ENCODE measurements at regions not wholly inside any gene's neighbourhood (a gene's known extent, or its start where the extent isn't known, plus 50 kb on each side); places are given as distances from the start of the nearest gene placed in this dataset.

DNA sequence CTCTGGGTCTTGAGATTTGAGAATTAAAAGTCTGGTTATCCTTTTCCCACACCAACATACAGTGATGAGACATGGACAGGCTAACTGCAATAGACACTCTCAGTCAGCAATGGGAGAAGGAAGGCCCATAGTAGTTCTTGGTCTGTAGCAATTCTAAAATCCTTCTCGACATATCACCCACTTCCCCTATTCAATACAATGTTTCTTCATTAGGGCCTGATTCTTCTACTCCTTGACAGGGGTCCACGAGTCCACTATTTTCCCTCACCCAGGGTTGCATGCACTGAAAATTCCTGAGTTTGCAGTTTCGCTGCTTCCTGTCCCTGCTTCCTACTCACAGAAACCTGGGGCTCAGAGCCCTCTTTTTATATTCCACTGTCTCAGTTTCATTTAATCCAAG is 402.8 kb downstream of the MAT2B start:
- Histone ChIP-seq H3K79me2 (ENCODE audit: control insufficient read depth, insufficient read depth, low read length) (no peaks in the 10 kb centered on the region), H2AFZ (ENCODE audit: insufficient read depth, low read depth, low read length, poor library complexity, severe bottlenecking) (peak overlapping the region; percentile 53), H3K27ac (ENCODE audit: low read length in 2 of 2) (peak overlapping the region; percentile 57 to 79), H3K4me1 (ENCODE audit: control insufficient read depth in 2 of 2, insufficient read depth in 2 of 2, low read length in 2 of 2) (peaks cover 31 to 33% of the 10 kb centered on the region in 2 donors), H3K9me3 (ENCODE audit: control extremely low read depth in 1 of 3, control insufficient read depth in 2 of 3, insufficient read depth in 1 of 3, low read length in 2 of 3) (peaks cover 4 to 5% (median 4%) of the 10 kb centered on the region in 3 donors), H3K27me3 (replicated peaks in 1 of 4; ENCODE audit: control extremely low read depth in 1 of 4, control insufficient read depth in 3 of 4, insufficient read depth in 4 of 4, low read length in 3 of 4) (no peaks in the 10 kb centered on the region), H4K20me1 (ENCODE audit: control insufficient read depth, insufficient read depth, low read length, poor library complexity, severe bottlenecking) (no peaks in the 10 kb centered on the region), H3K9ac (ENCODE audit: low read length) (peak overlapping the region; percentile 23), H3K4me3 (ENCODE audit: control extremely low read depth in 1 of 5, extremely low read depth in 1 of 5, insufficient read depth in 1 of 5, low read depth in 2 of 5, low read length in 4 of 5) (peak overlapping the region in 1 of 5 experiments; percentile 12), H3K36me3 (replicated peaks in 1 of 2; ENCODE audit: control extremely low read depth in 1 of 2, control insufficient read depth in 1 of 2, extremely low read depth in 1 of 2, insufficient read depth in 2 of 2, low read length in 1 of 2) (no peaks in the 10 kb centered on the region), H3K4me2 (replicated peaks; ENCODE audit: low read depth, low read length, poor library complexity, severe bottlenecking) (peak overlapping the region; percentile 58)
- peak overlapping the region; percentile 69 for H3K4me3 Mint-ChIP-seq
- POLR2A ChIA-PET = no interaction called here
- peaks cover 4% of the 10 kb centered on the region for H3K9me3 Mint-ChIP-seq (ENCODE audit: insufficient read depth)
- intact Hi-C loops (cut with micrococcal nuclease) = no loop called here
- 57% methylated on average over 2 of the region's 3 CpGs for WGBS (ENCODE audit: insufficient coverage)
- peak overlapping the region; percentile 94 for H3K27ac Mint-ChIP-seq
- CTCF ChIA-PET = no interaction called here
- peak; percentile 76 for ATAC-seq (ENCODE audit: low read depth)
- no peaks in the 10 kb centered on the region for H3K27me3 Mint-ChIP-seq
- no peak for TF ChIP-seq EZH2 (IDR thresholded peaks at IDR 0.05; ENCODE audit: borderline replicate concordance, insufficient read depth, low read depth, low read length, poor library complexity, severe bottlenecking)
- TF ChIP-seq, protein P1, sequence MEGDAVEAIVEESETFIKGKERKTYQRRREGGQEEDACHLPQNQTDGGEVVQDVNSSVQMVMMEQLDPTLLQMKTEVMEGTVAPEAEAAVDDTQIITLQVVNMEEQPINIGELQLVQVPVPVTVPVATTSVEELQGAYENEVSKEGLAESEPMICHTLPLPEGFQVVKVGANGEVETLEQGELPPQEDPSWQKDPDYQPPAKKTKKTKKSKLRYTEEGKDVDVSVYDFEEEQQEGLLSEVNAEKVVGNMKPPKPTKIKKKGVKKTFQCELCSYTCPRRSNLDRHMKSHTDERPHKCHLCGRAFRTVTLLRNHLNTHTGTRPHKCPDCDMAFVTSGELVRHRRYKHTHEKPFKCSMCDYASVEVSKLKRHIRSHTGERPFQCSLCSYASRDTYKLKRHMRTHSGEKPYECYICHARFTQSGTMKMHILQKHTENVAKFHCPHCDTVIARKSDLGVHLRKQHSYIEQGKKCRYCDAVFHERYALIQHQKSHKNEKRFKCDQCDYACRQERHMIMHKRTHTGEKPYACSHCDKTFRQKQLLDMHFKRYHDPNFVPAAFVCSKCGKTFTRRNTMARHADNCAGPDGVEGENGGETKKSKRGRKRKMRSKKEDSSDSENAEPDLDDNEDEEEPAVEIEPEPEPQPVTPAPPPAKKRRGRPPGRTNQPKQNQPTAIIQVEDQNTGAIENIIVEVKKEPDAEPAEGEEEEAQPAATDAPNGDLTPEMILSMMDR (IDR thresholded peaks at IDR 0.05) = no peak
- H3K4me1 Mint-ChIP-seq = peaks cover 52% of the 10 kb centered on the region
- peak; percentile 48 for DNase-seq

DNA sequence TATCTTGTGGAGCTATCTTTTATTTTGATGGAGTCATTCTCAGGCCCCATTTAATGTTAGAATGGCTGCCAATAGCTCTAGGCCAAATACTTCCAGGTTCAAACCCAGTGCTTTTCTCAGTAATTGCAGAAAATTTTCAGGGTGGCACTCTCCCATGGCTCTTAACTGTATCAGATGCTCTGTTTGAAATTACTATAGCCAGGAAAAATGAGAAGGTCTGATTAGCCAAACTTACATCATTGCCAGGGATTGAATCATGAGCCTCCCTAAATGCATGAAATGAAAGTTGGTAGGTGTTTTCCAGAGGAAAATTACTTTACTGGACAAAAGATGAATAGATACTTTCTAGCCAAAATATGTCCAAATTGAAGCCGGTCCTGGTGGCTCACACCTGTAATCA is 404.8 kb downstream of the MAT2B start:
- Histone ChIP-seq H3K27me3 (replicated peaks in 1 of 4; ENCODE audit: control extremely low read depth in 1 of 4, control insufficient read depth in 3 of 4, insufficient read depth in 4 of 4, low read length in 3 of 4) (no peaks in the 10 kb centered on the region), H3K9ac (ENCODE audit: low read length) (no peak overlapping the region), H3K4me2 (replicated peaks; ENCODE audit: low read depth, low read length, poor library complexity, severe bottlenecking) (no peak overlapping the region), H2AFZ (ENCODE audit: insufficient read depth, low read depth, low read length, poor library complexity, severe bottlenecking) (no peak overlapping the region), H4K20me1 (ENCODE audit: control insufficient read depth, insufficient read depth, low read length, poor library complexity, severe bottlenecking) (no peaks in the 10 kb centered on the region), H3K79me2 (ENCODE audit: control insufficient read depth, insufficient read depth, low read length) (no peaks in the 10 kb centered on the region), H3K36me3 (replicated peaks in 1 of 2; ENCODE audit: control extremely low read depth in 1 of 2, control insufficient read depth in 1 of 2, extremely low read depth in 1 of 2, insufficient read depth in 2 of 2, low read length in 1 of 2) (no peaks in the 10 kb centered on the region), H3K27ac (ENCODE audit: low read length in 2 of 2) (peak overlapping the region in 1 of 2 donors; percentile 79), H3K4me1 (ENCODE audit: control insufficient read depth in 2 of 2, insufficient read depth in 2 of 2, low read length in 2 of 2) (peaks cover 49 to 51% of the 10 kb centered on the region in 2 donors), H3K9me3 (ENCODE audit: control extremely low read depth in 1 of 3, control insufficient read depth in 2 of 3, insufficient read depth in 1 of 3, low read length in 2 of 3) (peaks cover 4 to 5% (median 4%) of the 10 kb centered on the region in 3 donors), H3K4me3 (ENCODE audit: control extremely low read depth in 1 of 5, extremely low read depth in 1 of 5, insufficient read depth in 1 of 5, low read depth in 2 of 5, low read length in 4 of 5) (no peak overlapping the region)
- Mint-ChIP-seq H3K9me3 (ENCODE audit: insufficient read depth) (peaks cover 4% of the 10 kb centered on the region), H3K4me1 (peaks cover 71% of the 10 kb centered on the region), H3K27me3 (no peaks in the 10 kb centered on the region), H3K4me3 (no peak overlapping the region), H3K27ac (peak overlapping the region; percentile 33)
- ATAC-seq (ENCODE audit: low read depth) (no peak), DNase-seq (no peak)
- ChIA-PET POLR2A (no interaction called here), CTCF (no interaction called here)
- intact Hi-C loops (cut with micrococcal nuclease) = loop anchor here (5.0 to 10.0 kb wide), 3 partner anchors 38 to 475 kb away; partner anchors contain the start of gene CCNG1
- 100% methylated on average over 1 of the region's 1 CpG for WGBS (ENCODE audit: insufficient coverage)
- TF ChIP-seq, protein P1 (IDR thresholded peaks at IDR 0.05) = no peak
- TF ChIP-seq EZH2 (IDR thresholded peaks at IDR 0.05; ENCODE audit: borderline replicate concordance, insufficient read depth, low read depth, low read length, poor library complexity, severe bottlenecking) = no peak
